SH-SY5Y (cell line): ENCODE measurements at regions not wholly inside any gene's neighbourhood (a gene's known extent, or its start where the extent isn't known, plus 50 kb on each side); places are given as distances from the start of the nearest gene placed in this dataset.

Source experiments
- GATA2 ChIP-seq: IDR thresholded peaks from 2 replicates; pipeline ENCODE4 v1.6.1; 2011; ENCODE audit warnings: mild to moderate bottlenecking, low read depth, low read length
- GATA3 ChIP-seq: IDR thresholded peaks from 2 replicates; pipeline ENCODE4 v1.6.1; 2011; ENCODE audit warnings: low read depth, mild to moderate bottlenecking, low read length, moderate library complexity

DNA sequence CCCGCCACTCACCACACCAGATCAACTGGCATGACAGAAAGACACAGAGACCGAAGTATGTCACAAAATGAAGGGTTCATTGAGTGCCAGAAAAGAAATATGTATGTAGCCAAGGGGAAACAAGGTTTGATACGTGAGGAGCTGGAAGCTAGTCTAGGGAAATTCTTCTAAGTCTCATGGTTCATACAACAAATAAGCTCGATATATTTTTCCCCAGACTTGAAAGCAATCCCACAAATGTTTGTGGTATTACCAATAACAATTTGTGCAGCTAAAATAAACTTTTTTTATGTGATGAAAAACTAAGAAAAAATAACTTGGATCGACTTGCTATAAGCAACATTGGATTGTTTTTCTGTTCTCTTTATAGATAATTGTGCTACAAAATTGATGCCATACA, 777.0 kb downstream of the TSN start:
- no peak for TF ChIP-seq GATA2
- no peak for TF ChIP-seq GATA3
